ENCODE measurements at regions not wholly inside any gene's neighbourhood (a gene's known extent, or its start where the extent isn't known, plus 50 kb on each side); places are given as distances from the start of the nearest gene placed in this dataset.
"Not testable (repeated sequence)": the region's sequence is repeated elsewhere in the genome, so short reads cannot be mapped to it uniquely, and the experiment has no call there.

DNA sequence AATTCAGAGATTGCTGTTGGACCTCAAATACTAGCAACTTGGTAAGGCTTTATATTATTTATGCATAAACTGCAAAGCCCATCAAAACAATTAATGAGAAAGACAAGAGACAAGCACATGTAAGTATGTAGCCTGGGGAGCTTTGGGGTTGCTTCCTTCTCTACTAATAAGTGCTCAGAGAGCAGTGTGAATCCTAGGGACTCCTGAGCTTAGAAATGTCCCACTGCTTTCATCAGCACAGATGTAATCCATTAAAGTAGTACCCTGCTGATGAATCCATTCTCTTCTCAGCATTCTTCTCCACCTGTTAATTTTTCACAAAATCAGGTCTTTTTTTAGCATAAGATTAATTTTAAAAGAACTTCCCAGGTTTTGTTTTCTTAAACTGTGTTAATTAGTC is 485.6 kb downstream of the PTH2R start:
- Mint-ChIP-seq H3K9me3 (no peaks in the 10 kb centered on the region), H3K27ac (no peak overlapping the region), H3K36me3 (ENCODE audit: low read depth) (no peaks in the 10 kb centered on the region), H3K27me3 (no peaks in the 10 kb centered on the region), H3K4me3 (no peak overlapping the region), H3K4me1 (no peaks in the 10 kb centered on the region)
- no peak for DNase-seq
- ChIA-PET CTCF (no interaction called here), POLR2A (no interaction called here)

DNA sequence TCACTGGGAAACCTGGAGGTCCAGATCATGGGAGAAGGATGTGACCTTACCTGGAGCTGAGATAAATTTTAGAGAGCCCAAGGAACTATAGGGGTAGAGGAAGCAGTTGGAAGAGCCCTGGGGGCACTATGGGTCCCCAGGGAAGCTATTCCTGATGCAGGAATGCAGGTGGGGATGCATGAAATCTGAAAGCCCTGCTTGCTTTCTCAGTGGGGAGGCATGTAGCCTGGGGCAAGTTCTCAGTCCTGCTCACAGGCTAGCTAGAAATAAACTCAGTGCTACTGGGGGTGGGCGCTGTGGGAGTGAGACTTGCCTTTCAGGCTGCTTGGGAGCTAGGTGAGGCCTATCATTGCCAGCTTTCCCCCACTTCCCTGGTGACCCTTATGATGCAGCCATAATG is 499.7 kb downstream of the PTH2R start:
- no peak overlapping the region for H3K27ac Mint-ChIP-seq
- no peak for DNase-seq
- ChIA-PET CTCF (no interaction called here), POLR2A (no interaction called here)
- no peaks in the 10 kb centered on the region for H3K27me3 Mint-ChIP-seq
- H3K4me3 Mint-ChIP-seq, result no peak overlapping the region
- peaks cover 3% of the 10 kb centered on the region for H3K9me3 Mint-ChIP-seq
- no peaks in the 10 kb centered on the region for H3K4me1 Mint-ChIP-seq
- H3K36me3 Mint-ChIP-seq (ENCODE audit: low read depth), result no peaks in the 10 kb centered on the region

DNA sequence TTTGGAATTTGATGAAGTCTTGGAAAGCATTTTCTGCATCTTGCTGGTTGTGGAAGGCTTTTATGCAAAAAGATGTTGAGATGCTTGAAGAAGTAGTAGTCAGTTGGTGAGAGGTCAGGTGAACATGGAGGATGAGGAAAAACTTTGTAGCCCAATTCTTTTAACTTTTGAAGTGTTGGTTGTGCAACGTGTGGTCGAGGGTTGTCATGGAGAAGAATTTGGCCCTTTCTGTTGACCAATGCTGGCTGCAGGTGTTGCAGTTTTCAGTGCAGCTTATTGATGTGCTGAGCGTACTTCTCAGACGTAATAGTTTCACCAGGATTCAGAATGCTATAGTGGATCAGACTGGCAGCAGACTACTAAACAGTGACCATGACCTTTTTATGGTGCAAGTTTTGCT is 508.4 kb upstream of the MAP2 start:
- ChIA-PET CTCF (no interaction called here), POLR2A (no interaction called here)
- DNase-seq, result no peak
- no peaks in the 10 kb centered on the region for H3K27me3 Mint-ChIP-seq
- peaks cover 4% of the 10 kb centered on the region for H3K9me3 Mint-ChIP-seq
- H3K4me3 Mint-ChIP-seq, result no peak overlapping the region
- no peaks in the 10 kb centered on the region for H3K36me3 Mint-ChIP-seq (ENCODE audit: low read depth)
- no peak overlapping the region for H3K27ac Mint-ChIP-seq
- H3K4me1 Mint-ChIP-seq, result no peaks in the 10 kb centered on the region

DNA sequence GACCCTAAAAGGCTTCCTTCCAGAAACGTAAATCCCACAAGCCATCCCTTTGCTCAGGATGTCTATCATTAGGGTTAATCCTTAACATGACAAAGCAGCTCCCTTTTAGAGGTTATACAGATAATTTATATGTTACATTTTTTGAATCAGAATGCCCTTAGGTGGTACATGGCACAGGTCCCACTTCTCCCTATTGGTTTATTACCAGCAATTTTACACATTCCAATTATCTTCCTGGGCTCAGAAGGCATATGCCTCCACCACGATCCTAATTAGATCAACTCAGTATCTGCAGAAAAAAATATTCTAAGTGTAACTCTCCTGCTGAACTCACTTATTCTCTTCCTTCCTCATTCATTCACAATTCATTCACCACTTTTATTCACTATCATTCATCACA is 507.0 kb upstream of the MAP2 start:
- no peaks in the 10 kb centered on the region for H3K4me1 Mint-ChIP-seq
- ChIA-PET POLR2A (no interaction called here), CTCF (no interaction called here)
- H3K4me3 Mint-ChIP-seq, result no peak overlapping the region
- H3K27me3 Mint-ChIP-seq, result no peaks in the 10 kb centered on the region
- H3K9me3 Mint-ChIP-seq, result peaks cover 6% of the 10 kb centered on the region
- no peak overlapping the region for H3K27ac Mint-ChIP-seq
- no peak for DNase-seq
- H3K36me3 Mint-ChIP-seq (ENCODE audit: low read depth), result no peaks in the 10 kb centered on the region

DNA sequence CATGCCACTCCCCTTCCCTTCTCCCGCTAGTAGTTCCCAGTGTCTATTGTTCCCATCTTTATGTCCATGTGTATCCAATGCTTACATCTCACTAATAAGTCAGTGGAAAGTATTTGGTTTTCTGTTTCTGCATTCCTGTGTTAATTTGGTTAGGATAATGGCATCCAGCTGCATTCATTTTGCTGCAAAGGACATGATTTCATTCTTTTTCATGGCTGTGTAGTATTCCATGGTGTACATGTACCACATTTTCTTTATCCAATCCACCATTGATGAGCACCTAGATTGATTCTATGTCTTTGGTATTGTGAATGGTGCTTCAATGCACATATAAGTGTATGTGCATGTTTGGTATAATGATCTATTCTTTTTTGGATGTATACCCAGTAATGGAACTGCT is 502.5 kb upstream of the MAP2 start:
- H3K9me3 Mint-ChIP-seq, result peaks cover 11% of the 10 kb centered on the region
- H3K36me3 Mint-ChIP-seq (ENCODE audit: low read depth); H3K4me1 Mint-ChIP-seq; H3K27ac Mint-ChIP-seq; H3K27me3 Mint-ChIP-seq; H3K4me3 Mint-ChIP-seq; CTCF ChIA-PET; POLR2A ChIA-PET; DNase-seq: not testable (repeated sequence)

DNA sequence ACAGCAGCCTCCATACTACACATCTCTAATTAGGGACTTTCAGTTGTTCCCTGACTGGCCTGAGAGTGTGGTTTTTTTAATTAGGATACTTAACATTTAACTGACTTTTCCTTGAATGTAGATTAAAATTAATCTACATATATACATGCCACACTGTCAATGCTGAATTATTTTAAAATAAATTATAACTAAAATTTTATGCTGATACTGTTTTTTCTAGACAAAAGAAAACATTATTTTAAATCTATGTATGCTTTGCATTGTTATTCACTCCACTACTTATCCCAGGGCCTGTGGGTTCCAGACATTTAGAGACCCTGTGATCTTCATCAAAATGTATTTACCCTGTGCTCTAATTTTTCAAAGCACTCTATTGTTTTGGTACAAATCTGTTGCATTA is 496.0 kb upstream of the MAP2 start:
- H3K4me3 Mint-ChIP-seq, result no peak overlapping the region
- H3K9me3 Mint-ChIP-seq, result peaks cover 4% of the 10 kb centered on the region
- H3K27me3 Mint-ChIP-seq, result no peaks in the 10 kb centered on the region
- ChIA-PET CTCF (no interaction called here), POLR2A (no interaction called here)
- H3K27ac Mint-ChIP-seq, result no peak overlapping the region
- H3K4me1 Mint-ChIP-seq, result no peaks in the 10 kb centered on the region
- no peaks in the 10 kb centered on the region for H3K36me3 Mint-ChIP-seq (ENCODE audit: low read depth)
- no peak for DNase-seq

DNA sequence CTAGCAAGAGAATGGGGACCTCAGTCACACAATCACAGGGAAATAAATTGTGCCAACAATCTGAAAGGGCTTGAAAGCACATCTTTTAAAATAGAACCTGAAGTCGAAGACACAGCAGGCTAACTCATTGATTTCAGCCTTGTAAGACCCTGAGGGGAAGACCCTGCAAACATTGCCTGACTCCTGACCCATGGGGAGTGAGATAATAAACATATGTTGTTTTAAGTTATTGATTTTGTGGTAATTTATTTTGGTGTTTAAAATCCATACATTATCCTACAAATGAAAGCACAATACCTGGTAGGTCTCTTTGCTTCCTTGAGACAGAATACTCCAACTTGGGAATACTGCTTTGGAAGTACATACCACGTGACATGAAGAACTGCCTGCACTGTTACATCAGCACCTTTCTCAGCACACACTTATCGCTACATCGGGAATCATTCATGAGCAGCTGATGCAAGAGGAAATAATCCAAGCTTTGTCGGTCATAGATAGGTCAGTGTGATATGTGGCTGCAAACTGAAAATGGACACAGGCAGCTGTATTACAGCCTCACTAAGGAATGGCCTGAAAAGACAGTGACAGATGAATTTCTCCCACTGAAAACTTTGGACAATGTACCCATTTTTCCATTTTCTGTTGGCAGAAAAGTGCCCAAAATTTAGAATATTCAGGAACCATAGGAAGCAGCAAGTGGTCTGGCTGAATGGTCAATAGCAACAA is 494.5 kb upstream of the MAP2 start:
- H3K36me3 Mint-ChIP-seq (ENCODE audit: low read depth), result no peaks in the 10 kb centered on the region
- H3K9me3 Mint-ChIP-seq, result peaks cover 4% of the 10 kb centered on the region
- H3K27me3 Mint-ChIP-seq, result no peaks in the 10 kb centered on the region
- no peak for DNase-seq
- H3K27ac Mint-ChIP-seq, result no peak overlapping the region
- H3K4me1 Mint-ChIP-seq, result no peaks in the 10 kb centered on the region
- ChIA-PET POLR2A (no interaction called here), CTCF (no interaction called here)
- H3K4me3 Mint-ChIP-seq, result no peak overlapping the region

DNA sequence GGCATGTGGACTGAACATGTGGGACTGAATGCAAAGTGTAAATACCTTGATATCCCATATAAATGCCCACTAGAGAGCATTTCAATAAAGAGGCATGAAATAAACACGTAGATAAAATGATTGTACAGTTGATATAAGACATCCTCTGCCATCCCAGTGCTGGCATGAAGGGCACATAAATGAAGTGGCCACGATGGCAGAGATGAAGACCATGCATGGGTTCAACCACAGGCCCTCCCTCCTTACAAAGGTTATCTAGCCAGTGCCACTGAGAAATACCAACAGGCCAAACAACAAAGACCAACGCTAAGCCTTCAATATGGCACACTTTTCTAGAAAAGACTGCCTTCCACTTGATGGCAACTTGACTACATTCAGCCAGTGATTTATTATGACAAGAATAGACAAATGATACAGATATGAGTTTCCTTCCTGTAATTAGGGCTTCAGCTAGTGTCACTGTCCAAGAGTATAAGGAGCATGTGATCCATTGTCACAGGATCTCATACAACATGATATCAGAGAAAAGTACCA is 493.9 kb upstream of the MAP2 start:
- Mint-ChIP-seq H3K27ac (no peak overlapping the region), H3K4me1 (no peaks in the 10 kb centered on the region), H3K9me3 (no peaks in the 10 kb centered on the region), H3K27me3 (no peaks in the 10 kb centered on the region), H3K36me3 (ENCODE audit: low read depth) (no peaks in the 10 kb centered on the region), H3K4me3 (no peak overlapping the region)
- ChIA-PET CTCF (no interaction called here), POLR2A (no interaction called here)
- no peak for DNase-seq

DNA sequence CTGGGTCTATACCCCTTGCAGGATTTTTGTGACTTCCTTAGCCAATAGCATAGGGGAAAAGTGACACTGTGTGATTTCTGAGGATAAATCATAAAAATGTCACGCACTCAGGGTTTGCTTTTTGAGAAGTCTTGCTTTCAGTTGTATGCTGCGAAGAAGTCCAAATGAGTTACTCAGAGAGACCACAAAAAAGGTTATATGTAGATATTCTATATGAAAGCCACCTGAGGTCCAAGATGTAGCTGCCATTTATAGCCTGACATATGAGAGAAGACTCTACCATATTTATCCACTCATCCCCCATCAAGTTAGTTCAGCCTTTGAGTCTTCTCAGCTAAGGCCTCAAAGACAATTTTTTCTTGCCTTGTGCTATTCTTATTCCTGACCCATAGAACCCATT is 488.3 kb upstream of the MAP2 start:
- H3K9me3 Mint-ChIP-seq, result no peaks in the 10 kb centered on the region
- no peak overlapping the region for H3K4me3 Mint-ChIP-seq
- no peak for DNase-seq
- POLR2A ChIA-PET, result no interaction called here
- CTCF ChIA-PET, result no interaction called here
- no peaks in the 10 kb centered on the region for H3K36me3 Mint-ChIP-seq (ENCODE audit: low read depth)
- no peaks in the 10 kb centered on the region for H3K4me1 Mint-ChIP-seq
- no peaks in the 10 kb centered on the region for H3K27me3 Mint-ChIP-seq
- H3K27ac Mint-ChIP-seq, result no peak overlapping the region

DNA sequence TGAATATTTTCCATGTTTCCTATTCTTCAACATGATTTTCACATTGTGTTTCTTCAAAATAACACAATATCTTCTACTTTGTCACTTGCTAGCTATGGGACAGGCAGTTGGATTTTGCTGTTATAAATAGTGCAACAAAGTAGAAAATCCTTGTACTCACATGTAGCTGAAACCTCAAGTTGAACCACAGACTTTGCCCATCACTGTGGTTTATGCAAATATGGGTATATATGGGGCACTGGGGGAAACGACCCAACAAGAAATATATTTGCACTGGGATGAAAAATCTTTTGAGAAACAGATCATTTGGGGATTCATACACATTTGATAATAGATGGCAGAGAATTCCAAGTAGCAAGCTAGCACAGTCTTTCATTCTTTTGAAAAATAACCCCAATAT is 486.3 kb upstream of the MAP2 start:
- ChIA-PET CTCF (no interaction called here), POLR2A (no interaction called here)
- Mint-ChIP-seq H3K9me3 (no peaks in the 10 kb centered on the region), H3K36me3 (ENCODE audit: low read depth) (no peaks in the 10 kb centered on the region), H3K4me1 (no peaks in the 10 kb centered on the region), H3K4me3 (no peak overlapping the region), H3K27me3 (no peaks in the 10 kb centered on the region), H3K27ac (no peak overlapping the region)
- DNase-seq, result no peak

DNA sequence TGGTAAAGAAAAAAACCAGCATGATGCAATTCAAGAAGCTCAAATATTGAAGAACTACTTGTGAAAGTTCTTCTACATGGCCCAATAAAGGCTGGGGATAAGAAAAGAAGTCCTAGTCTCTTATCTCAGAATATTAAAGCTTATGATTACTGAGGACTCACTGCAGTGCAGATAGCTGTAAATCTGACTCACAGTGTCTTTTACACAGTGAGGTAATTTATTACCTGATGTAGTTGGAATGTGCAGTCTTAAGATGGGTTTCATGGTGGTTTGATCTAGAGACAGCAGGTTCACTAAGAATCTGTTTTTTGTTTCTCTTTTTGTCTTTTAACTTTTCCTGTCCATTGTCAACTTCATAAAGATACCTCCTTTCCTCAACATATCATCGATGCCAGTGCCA is 484.0 kb upstream of the MAP2 start:
- H3K36me3 Mint-ChIP-seq (ENCODE audit: low read depth), result no peaks in the 10 kb centered on the region
- DNase-seq, result no peak
- no peaks in the 10 kb centered on the region for H3K9me3 Mint-ChIP-seq
- CTCF ChIA-PET, result no interaction called here
- no peaks in the 10 kb centered on the region for H3K27me3 Mint-ChIP-seq
- no peaks in the 10 kb centered on the region for H3K4me1 Mint-ChIP-seq
- H3K27ac Mint-ChIP-seq, result no peak overlapping the region
- POLR2A ChIA-PET, result no interaction called here
- H3K4me3 Mint-ChIP-seq, result no peak overlapping the region

DNA sequence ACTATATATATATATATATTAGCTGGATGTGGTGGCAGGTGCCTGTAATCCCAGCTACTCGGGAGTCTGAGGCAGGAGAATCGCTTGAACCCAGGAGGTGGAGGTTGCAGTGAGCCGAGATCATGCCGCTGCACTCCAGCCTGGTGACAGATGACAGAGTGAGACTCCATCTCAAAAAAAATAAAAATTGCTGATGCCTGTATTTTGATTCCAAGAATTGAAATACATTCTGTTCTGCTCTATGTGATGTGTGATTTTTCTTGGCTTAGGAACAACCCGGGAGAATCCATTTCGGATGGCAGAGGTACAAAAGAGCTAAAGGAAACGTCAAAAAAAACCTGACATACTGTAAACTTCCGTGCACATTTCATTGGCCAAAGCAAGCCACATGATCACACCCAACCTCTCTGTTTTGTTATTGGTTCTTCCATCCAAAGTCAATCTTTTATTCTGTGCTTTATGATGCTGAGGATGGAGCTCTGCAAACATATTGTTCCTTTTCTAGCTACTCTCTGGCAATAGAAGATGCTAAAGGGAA is 478.1 kb upstream of the MAP2 start:
- H3K36me3 Mint-ChIP-seq (ENCODE audit: low read depth), result no peaks in the 10 kb centered on the region
- H3K27ac Mint-ChIP-seq, result no peak overlapping the region
- H3K4me1 Mint-ChIP-seq, result no peaks in the 10 kb centered on the region
- H3K27me3 Mint-ChIP-seq, result no peaks in the 10 kb centered on the region
- ChIA-PET POLR2A (no interaction called here), CTCF (interaction anchor here (0.6 kb wide), 1 partner anchor 25 kb away, joined by 3 read pairs; no protein-coding TSS in a partner anchor)
- no peak for DNase-seq
- no peaks in the 10 kb centered on the region for H3K9me3 Mint-ChIP-seq
- H3K4me3 Mint-ChIP-seq, result no peak overlapping the region

DNA sequence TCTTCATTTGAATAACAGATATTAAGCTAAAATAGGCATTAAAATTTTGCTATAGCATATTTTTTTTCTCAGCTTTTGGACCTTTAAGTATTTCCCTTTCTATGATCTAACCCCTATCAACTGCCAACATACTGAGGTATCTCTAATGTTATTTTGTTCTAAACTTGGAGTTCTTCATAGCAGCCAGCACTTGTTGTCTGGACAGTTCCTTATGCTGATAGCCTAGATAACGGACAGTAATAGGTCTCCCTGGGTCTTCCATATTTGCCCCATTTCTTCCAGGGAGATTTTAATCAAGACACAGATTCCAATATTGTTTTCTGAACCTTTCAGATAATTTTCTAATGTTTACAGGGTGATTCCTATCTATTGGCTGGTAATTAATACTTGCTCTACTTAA is 475.8 kb upstream of the MAP2 start:
- H3K27ac Mint-ChIP-seq, result no peak overlapping the region
- ChIA-PET CTCF (no interaction called here), POLR2A (no interaction called here)
- H3K4me3 Mint-ChIP-seq, result no peak overlapping the region
- H3K27me3 Mint-ChIP-seq, result no peaks in the 10 kb centered on the region
- no peaks in the 10 kb centered on the region for H3K4me1 Mint-ChIP-seq
- H3K9me3 Mint-ChIP-seq, result no peaks in the 10 kb centered on the region
- no peaks in the 10 kb centered on the region for H3K36me3 Mint-ChIP-seq (ENCODE audit: low read depth)
- no peak for DNase-seq

DNA sequence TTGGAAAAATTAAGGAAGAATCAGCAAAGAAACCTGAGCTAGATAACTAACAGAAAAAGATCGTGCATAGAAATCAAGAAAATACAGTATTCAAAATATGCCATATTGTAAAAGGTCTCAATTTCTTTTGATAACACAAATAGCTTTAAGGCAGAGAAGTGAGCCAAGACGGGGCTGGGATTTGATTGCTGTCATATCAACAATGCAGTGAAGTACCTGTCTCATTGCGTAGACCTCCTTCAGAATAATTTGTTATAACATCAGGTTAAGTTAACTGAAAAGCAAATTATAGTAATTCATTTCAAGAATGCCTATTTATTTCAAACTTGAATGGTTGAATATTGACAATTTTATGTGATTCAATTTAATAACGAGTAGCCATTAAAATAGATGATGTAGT is 453.8 kb upstream of the MAP2 start:
- H3K9me3 Mint-ChIP-seq, result peaks cover 7% of the 10 kb centered on the region
- no peak overlapping the region for H3K27ac Mint-ChIP-seq
- no peaks in the 10 kb centered on the region for H3K4me1 Mint-ChIP-seq
- H3K4me3 Mint-ChIP-seq, result no peak overlapping the region
- ChIA-PET CTCF (interaction anchor here (1.0 kb wide), 1 partner anchor 19 kb away, joined by 3 read pairs; no protein-coding TSS in a partner anchor), POLR2A (no interaction called here)
- no peak for DNase-seq
- H3K36me3 Mint-ChIP-seq (ENCODE audit: low read depth), result no peaks in the 10 kb centered on the region
- no peaks in the 10 kb centered on the region for H3K27me3 Mint-ChIP-seq
